ENCODE measurements at regions not wholly inside any gene's neighbourhood (a gene's known extent, or its start where the extent isn't known, plus 50 kb on each side); places are given as distances from the start of the nearest gene placed in this dataset.
"Not testable (repeated sequence)": the region's sequence is repeated elsewhere in the genome, so short reads cannot be mapped to it uniquely, and the experiment has no call there.

DNA sequence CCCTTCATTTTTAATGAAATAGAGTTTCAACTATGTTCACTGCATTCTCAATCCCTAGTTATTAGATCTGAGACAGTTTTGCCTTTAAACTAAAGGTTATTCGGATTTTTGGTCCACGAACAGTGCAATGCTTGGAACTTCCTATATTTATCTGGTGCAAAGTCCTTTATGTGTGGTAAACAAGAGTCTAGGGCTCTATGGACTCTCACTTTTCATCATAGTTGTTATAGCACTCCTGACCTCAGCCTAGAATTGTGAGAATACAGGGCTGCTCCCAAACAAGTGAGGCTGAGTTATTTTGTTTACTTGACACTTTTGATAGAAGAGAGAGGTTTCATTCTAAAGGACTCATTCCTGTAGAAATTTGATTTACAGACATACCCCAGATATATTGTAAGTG is 692.1 kb downstream of the TTLL7 start:
- DNase-seq (ENCODE audit: low read depth in 4 of 4, low spot score in 2 of 4) = not testable (repeated sequence)

DNA sequence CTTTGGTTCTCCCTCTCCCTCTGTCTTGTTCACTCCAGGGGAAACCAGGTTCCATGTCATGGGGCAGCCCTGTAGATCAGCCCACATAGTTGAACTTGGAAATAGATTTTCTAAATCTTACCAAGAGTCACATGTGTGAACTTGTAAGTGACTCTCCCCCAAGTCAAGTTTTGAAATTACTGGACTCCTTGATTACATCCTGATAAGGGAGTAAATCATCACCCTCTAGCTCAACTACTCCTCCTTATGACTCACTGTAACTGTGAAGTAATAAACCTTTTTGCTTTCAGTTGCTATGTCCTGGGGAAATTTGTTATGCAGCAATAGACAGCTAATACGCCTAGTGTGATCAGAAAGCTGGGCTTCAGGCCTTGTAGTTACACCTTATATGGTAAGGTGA is 703.3 kb downstream of the TTLL7 start:
- not testable (repeated sequence) for DNase-seq (ENCODE audit: low read depth in 4 of 4, low spot score in 2 of 4)

DNA sequence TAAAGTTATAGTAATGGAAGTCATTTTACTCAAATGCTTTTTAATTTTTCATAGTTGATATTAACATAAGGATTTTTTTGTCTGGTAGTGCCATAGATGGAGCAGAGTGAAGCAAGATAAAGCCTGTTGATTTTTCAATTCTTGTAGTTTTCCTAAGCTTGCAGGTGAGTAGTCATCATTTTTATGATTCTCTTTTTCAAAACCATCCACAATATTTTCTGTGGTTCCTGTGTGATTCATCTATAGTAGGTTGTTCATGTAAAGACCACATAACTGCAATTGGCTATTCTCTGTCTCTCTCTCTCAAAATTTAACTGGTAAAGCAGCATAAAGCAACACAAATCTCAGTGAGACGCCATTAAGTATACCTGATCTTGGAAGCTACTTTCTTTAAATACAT is 711.5 kb downstream of the TTLL7 start:
- not testable (repeated sequence) for DNase-seq (ENCODE audit: low read depth in 4 of 4, low spot score in 2 of 4)

DNA sequence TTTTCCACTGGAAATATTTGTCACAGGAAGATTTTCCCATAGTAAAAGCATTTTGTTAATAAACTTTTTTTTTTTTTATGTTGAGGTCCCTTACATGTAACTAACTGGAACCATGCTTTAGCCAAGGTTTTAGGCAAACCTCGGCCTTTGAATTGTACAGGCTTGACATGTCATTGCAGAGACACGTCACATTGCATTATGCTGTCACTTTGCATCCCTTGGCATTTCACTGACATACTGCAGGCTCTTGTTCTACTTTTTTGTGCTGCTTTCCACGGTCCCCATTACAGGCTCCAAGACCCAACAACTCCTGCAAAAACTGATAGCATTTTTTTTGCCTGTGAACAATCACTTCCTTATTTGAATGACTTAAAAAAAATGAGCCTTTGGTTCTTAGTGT is 724.3 kb downstream of the TTLL7 start:
- not testable (repeated sequence) for DNase-seq (ENCODE audit: low read depth in 4 of 4, low spot score in 2 of 4)

DNA sequence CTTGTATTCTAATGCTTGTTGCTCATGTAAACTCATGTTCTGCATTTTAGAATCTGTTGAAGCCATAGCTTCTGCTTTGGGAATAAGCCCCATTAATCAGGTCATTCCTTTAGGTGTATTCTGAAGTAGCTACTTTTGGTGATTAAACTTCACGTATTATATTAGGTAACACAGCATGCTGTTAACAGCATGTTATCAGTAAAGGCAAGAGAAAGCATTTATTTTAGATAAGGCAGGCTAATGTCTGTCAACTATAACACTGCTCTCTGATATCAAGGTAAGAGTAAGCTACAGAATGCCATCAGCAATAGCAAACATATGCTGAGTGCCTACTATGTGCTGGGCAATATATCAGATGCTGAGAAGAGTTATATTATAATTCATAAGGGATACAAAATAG is 726.4 kb downstream of the TTLL7 start:
- not testable (repeated sequence) for DNase-seq (ENCODE audit: low read depth in 4 of 4, low spot score in 2 of 4)

DNA sequence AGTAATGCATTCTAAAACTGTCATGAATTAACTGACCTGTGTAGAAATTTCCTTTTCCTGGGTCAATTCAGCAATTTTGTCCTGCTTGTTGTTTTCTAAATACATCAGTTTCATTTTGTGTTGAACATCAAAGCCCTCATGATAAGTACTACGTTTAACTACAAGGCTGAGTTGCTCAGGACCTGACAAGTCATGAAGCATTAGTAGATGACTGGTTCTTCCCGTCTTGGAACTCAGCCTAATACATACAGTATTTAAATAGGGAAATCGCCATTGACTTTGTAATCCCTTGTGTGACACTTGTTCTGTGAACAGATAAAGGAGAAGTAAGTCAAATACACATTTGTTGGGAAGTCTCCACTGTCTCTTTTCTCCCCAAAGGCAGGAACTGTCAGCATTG is 727.1 kb downstream of the TTLL7 start:
- not testable (repeated sequence) for DNase-seq (ENCODE audit: low read depth in 4 of 4, low spot score in 2 of 4)

DNA sequence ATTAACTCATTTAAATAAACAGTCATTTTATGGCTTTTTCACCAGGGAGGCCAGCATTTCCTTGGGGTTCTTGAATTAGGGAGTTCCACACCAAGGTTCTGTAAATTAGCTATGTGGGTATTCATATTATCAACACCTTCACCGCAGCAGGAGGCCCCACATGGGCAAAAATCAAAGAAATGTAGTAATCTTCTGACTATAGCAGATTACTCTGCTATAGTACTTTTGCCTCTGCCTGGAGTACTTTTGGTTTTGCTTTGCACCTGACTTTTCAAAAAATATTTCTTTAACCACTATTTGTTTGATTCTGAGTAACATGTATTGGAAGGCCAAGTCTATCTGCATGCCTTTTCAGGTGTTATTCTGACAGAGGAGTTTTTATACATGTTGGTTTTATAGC is 728.1 kb downstream of the TTLL7 start:
- not testable (repeated sequence) for DNase-seq (ENCODE audit: low read depth in 4 of 4, low spot score in 2 of 4)

DNA sequence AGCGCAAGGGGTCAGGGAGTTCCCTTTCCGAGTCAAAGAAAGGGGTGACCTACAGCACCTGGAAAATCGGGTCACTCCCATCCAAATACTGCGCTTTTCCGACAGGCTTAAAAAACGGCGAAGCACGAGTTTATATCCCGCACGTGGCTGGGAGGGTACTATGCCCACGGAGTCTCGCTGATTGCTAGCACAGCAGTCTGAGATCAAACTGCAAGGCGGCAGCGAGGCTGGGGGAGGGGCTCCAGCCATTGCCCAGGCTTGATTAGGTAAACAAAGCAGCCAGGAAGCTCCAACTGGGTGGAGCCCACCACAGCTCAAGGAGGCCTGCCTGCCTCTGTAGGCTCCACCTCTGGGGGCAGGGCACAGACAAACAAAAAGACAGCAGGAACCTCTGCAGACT is 735.1 kb downstream of the TTLL7 start:
- not testable (repeated sequence) for DNase-seq (ENCODE audit: low read depth in 4 of 4, low spot score in 2 of 4)

DNA sequence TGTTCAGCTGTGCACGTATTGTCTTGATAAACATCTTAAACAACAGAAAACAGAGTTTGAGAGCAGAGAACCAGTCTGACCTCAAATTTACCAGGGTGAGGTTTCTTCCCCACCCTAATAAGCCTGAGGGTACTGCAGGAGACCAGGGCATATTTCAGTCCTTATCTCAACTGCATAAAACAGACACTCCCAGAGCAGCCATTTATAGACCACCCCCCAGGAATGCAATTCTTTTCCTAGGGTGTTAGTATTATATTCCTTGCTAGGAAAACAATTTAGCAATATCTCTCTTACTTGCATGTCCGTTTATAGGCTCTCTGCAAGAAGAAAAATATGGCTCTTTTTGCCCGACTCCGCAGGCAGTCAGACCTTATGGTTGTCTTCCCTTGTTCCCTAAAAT is 747.2 kb downstream of the TTLL7 start:
- not testable (repeated sequence) for DNase-seq (ENCODE audit: low read depth in 4 of 4, low spot score in 2 of 4)

DNA sequence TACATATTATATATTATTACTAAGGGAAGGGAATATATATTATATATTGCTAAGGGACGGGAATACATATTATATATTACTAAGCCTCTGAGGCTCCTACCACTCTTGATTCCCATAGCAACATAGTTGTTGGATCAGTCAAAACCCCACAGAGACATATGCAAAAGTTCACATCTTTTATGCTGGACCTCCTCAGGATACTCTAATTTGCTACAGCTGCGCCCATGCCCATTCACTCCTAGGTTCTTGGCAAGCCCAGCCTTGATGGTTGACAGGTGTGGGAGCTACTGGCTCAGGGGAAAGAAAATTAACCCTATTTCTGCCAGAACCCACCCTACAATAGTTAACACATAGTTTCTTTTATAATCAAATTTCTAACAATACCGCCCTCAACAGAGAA is 752.2 kb downstream of the TTLL7 start:
- DNase-seq (ENCODE audit: low read depth in 4 of 4, low spot score in 2 of 4) = not testable (repeated sequence)

DNA sequence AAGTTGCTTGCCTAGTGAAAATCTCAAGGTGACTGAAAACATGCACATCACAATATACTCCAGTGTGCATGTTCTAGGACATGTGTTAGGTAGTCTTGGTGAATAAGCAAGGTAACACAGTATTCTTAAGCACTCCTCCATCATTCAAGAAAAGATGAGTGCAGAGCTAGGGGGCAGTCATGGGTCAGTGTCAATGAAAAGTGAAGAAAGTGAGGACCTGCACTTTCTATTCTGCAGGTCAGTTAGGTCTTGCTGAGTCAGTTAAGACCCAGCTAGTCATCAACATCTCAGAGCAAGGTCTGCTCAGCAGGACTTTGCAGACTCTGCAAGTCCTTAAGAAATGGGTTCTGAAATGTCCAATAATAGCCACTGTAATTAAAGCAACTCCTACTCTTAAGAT is 754.1 kb downstream of the TTLL7 start:
- DNase-seq (ENCODE audit: low read depth in 4 of 4, low spot score in 2 of 4) = not testable (repeated sequence)

DNA sequence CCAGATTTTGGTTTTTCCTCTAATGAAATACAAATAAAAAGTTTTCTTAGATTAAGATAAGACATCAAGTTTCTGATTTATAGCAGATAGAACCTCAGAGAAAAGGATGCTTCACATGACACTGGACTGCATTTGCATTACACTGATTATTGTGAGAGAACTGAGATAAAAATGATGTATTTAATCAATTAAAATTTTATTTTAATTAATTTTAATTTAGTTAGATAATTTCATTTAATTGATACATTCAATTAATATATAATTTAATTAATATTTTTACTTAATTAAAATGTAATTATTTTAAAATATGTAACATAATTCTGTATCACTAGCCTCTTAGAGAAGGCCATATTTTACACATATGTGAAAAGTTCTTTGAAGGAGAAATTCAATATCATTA is 759.4 kb downstream of the TTLL7 start:
- not testable (repeated sequence) for DNase-seq (ENCODE audit: low read depth in 4 of 4, low spot score in 2 of 4)

DNA sequence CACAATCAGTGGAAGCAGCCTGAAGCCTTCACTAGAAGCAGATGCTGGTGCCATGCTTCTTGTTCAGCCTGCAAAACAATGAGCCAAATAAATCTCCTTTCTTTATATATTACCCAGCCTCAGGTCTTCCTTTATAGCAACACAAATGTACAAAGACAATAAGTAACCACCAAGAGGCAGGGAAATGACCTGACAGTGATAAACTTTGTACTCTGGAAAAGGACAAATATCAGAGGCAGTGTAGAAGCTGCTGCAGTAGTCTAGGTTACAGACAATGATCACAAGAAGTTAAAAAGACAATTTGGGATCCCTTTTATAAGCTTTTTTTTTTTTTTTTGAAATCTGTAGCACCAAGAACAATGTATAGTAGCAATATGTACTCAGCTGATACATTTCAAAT is 760.3 kb downstream of the TTLL7 start:
- not testable (repeated sequence) for DNase-seq (ENCODE audit: low read depth in 4 of 4, low spot score in 2 of 4)

DNA sequence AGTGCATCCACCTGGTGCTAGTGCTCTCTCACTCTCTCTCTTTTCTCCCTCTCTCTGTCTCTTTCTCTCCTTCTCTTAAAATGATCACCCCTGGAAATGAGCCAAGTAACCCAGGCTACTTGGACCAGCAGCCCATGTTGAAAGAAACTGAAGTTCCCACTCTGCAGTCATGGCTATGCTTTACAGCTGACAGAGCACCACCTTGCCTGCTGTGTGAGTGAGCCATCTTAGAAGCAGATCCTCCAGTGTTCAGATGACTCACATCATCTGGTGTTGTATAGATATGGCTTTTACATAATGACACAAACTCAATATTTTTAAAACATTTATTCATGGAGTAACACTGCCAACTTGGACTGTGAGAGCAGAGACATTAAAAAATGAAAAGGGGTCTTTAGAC is 779.1 kb downstream of the TTLL7 start:
- DNase-seq (ENCODE audit: low read depth in 4 of 4, low spot score in 2 of 4) = not testable (repeated sequence)

DNA sequence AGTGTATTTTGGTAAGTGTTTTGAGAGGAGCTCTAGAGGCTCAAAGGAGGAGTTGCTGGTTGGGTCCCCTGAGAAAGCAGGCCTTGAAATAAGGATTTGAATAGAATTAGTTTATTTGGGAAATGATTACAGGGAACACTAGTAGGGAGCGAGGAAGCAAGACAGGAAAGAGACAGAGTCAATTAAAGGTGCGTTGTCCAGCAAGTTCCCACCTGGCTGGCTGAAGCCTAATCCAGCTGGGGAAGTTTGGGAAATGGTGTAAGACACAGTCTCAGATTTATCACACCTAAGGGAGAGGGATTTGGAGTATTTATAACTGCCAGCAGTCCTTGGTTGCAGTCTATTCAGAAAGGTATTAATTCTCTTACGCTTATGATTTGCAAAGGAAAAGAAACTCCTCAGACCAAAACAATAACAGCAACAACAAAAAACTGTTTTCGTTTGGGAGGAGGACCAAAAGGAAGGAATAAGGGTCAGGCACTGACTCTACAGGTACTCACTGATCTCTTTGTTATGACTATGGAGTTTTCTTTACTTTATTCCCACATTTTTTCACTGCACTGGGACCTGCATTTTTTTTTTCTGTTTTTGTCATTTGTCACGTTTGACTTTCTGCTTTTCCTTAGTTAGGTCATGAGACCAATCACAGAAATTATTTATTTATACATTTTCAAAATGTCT is 780.8 kb downstream of the TTLL7 start:
- not testable (repeated sequence) for DNase-seq (ENCODE audit: low read depth in 4 of 4, low spot score in 2 of 4)

DNA sequence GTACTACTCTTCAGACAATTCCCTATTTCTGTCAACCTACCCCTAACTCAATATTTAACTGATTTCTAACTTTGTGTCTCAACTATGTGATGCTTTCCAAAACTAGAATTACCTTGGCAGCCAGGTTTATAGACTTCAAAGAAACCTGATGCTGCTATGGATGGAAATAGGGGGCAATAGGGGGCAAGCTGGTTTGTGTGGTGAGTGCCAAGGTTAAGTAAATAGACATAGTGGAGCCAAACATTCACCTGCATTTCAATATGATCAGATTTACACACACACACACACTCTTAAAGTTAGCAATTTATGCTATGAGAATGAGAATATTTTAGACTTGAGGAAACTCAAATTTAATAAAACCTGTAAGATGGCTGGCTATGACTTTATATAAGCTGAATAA is 784.6 kb downstream of the TTLL7 start:
- not testable (repeated sequence) for DNase-seq (ENCODE audit: low read depth in 4 of 4, low spot score in 2 of 4)

DNA sequence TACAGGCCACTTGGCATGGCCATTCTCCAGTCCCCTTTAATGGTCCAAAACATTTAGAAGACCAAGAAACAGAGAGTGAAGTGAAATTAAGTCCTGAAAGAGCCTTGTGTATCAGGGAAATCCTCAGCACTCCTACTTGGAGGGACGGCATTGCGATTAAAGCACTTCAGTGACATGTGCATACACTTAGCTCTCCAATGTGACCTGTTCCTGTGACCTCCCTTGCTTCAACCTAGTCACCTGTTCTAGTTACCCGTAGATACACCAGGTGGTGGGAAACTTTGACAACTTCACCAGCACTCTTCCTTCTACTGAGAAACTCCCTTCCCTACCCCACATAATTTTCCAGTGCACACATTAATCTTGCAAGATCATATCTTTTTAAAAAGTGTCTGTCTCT is 785.3 kb downstream of the TTLL7 start:
- DNase-seq (ENCODE audit: low read depth in 4 of 4, low spot score in 2 of 4) = not testable (repeated sequence)

DNA sequence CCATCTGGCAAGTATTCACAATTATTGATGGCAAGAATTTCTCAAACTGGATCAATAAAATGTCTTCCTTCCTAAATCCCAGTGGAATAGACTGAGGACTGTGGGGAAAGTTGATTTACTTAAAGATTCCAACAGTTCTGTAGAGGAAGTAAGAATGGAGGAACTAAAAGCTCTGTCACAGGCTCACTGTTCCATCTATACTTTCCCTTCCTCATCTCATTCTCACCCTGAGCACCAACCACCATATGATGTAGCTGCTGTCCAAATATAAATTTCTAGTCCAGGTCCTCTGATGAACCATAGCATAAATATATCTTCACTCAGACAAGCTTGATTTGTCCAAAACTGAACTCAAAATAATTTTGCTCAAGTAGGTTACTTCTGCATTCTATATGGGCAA is 786.9 kb downstream of the TTLL7 start:
- DNase-seq (ENCODE audit: low read depth in 4 of 4, low spot score in 2 of 4) = not testable (repeated sequence)

DNA sequence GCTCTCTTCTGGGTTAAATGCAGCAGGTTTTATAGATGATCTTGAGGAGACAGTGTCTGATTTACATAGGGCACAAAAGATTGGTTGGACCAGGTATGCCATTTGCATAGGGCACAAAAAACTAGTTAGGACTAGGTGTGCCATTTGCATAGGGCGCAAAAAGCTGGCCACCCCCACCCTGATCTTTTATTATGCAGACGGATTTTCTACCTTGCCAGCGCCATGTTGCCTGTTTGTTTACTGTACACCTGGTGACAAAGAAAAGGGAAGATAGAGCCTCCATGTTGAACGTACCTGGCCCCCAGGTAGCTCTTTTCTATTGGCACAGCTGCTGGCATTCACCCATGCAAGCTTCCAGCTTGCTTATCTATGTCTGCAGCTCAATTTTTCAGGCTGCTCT is 790.4 kb downstream of the TTLL7 start:
- not testable (repeated sequence) for DNase-seq (ENCODE audit: low read depth in 4 of 4, low spot score in 2 of 4)

DNA sequence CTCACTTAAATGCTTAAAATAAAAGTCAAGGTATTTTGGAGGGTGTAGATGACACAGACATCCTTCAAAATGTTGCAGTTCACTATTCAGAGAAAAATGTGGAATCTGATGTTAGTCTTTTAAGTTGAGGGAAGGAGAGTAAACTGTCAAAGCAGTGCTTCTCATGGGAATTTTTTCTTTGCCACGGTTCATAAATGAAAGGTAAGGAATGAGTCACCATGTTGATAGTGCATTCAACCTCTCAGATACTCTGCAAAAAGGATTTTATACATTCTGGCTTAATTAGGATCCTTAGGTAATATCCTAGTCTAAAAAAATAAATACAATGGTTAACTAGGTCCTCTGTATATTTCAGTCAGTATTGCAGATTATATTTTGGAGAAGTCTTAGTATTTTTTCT is 804.3 kb downstream of the TTLL7 start:
- DNase-seq (ENCODE audit: low read depth in 4 of 4, low spot score in 2 of 4) = not testable (repeated sequence)

DNA sequence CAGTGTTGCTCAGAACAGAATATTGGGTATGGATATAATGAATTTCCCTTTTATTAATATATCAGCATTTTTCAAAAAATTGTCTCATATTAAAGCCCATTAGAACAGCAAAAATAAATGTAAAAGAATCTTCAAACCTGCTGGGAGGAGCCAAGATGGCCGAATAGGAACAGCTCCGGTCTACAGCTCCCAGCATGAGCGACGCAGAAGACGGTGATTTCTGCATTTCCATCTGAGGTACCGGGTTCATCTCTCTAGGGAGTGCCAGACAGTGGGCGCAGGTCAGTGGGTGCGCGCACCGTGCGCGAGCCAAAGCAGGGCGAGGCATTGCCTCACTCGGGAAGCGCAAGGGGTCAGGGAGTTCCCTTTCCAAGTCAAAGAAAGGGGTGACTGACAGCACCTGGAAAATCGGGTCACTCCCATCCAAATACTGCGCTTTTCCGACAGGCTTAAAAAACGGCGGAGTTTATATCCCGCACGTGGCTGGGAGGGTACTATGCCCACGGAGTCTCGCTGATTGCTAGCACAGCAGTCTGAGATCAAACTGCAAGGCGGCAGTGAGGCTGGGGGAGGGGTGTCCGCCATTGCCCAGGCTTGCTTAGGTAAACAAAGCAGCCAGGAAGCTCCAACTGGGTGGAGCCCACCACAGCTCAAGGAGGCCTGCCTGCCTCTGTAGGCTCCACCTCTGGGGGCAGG is 816.8 kb downstream of the TTLL7 start:
- DNase-seq (ENCODE audit: low read depth in 4 of 4, low spot score in 2 of 4) = not testable (repeated sequence)

DNA sequence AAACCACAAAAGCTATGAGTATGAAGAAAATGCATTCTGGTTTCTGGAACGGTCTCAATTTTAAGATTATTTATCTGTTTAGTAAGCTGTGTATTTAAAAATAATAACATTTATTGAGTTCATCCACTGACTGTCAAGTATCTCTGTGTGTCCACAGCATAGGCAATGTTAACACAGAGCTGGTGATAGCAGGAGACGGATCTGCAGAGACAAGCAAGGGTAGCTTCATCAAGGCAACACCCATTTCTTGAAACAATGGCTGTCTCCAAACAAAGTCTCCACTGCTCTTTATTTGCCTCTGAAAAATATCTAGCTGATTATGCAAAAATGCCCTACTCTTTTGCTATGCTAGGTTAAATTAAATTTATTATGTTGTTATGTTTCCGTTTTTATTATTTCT is 818.3 kb downstream of the TTLL7 start:
- not testable (repeated sequence) for DNase-seq (ENCODE audit: low read depth in 4 of 4, low spot score in 2 of 4)
